SJCRH30 (cell line): ENCODE measurements at regions not wholly inside any gene's neighbourhood (a gene's known extent, or its start where the extent isn't known, plus 50 kb on each side); places are given as distances from the start of the nearest gene placed in this dataset.

ENCODE experiments used
- DNase-seq, 2 experiments: peaks; one replicate each; pipeline ENCODE4 v3.0.0-alpha.2; 2015 to 2020
- H3K27ac ChIP-seq: fragments of 250-450 bp; sonication (Bioruptor Pico); 2 replicates; pipeline ENCODE4 v1.5.1; 2020; ENCODE audit warnings: mild to moderate bottlenecking, moderate library complexity
- H3K27me3 ChIP-seq: fragments of 250-450 bp; sonication (Bioruptor Pico); 2 replicates; pipeline ENCODE4 v1.5.1; 2020; ENCODE audit warnings: mild to moderate bottlenecking, moderate library complexity
- H3K36me3 ChIP-seq: fragments of 250-450 bp; sonication (Bioruptor Pico); 2 replicates; pipeline ENCODE4 v1.5.1; 2020; ENCODE audit warnings: mild to moderate bottlenecking, moderate library complexity
- H3K4me1 ChIP-seq: fragments of 250-450 bp; sonication (Bioruptor Pico); 2 replicates; pipeline ENCODE4 v1.5.1; 2020; ENCODE audit warnings: mild to moderate bottlenecking, moderate library complexity
- H3K4me3 ChIP-seq: fragments of 250-450 bp; sonication (Bioruptor Pico); 2 replicates; pipeline ENCODE4 v1.5.1; 2020; ENCODE audit warnings: mild to moderate bottlenecking, moderate library complexity
- H3K9me3 ChIP-seq: fragments of 250-450 bp; sonication (Bioruptor Pico); replicated peaks from 2 replicates; pipeline ENCODE4 v1.5.1; 2020; ENCODE audit warnings: mild to moderate bottlenecking, moderate library complexity

- Histone ChIP-seq H3K36me3 (no peaks in the 10 kb centered on the region), H3K9me3 (no peaks in the 10 kb centered on the region), H3K27ac (no peak overlapping the region), H3K4me3 (no peak overlapping the region), H3K4me1 (peaks cover 31% of the 10 kb centered on the region), H3K27me3 (no peaks in the 10 kb centered on the region)
- DNase-seq: no peak
Measured at GRCh38 chr22:27546157-27546935, 255.2 kb downstream of the MN1 start.

GRCh38 chr22:27551402-27551801 is 250.2 kb downstream of the MN1 start:
- Histone ChIP-seq H3K27ac (no peak overlapping the region), H3K36me3 (no peaks in the 10 kb centered on the region), H3K4me3 (no peak overlapping the region), H3K9me3 (no peaks in the 10 kb centered on the region), H3K27me3 (no peaks in the 10 kb centered on the region), H3K4me1 (peaks cover under 1% of the 10 kb centered on the region; the same call in 1 of the 2 replicates)
- DNase-seq: no peak

- Histone ChIP-seq H3K4me3 (no peak overlapping the region), H3K27ac (no peak overlapping the region), H3K4me1 (peaks cover 3% of the 10 kb centered on the region; the same call in 1 of the 2 replicates), H3K36me3 (no peaks in the 10 kb centered on the region), H3K9me3 (no peaks in the 10 kb centered on the region), H3K27me3 (no peaks in the 10 kb centered on the region)
- no peak for DNase-seq
Measured at GRCh38 chr22:27552176-27552575, 249.4 kb downstream of the MN1 start.

GRCh38 chr22:27552863-27553262 is 248.7 kb downstream of the MN1 start:
- H3K4me3 ChIP-seq: no peak overlapping the region
- H3K9me3 ChIP-seq: no peaks in the 10 kb centered on the region
- no peaks in the 10 kb centered on the region for H3K27me3 ChIP-seq
- H3K4me1 ChIP-seq: peaks cover 3% of the 10 kb centered on the region; the same call in 1 of the 2 replicates
- no peak for DNase-seq
- no peaks in the 10 kb centered on the region for H3K36me3 ChIP-seq
- no peak overlapping the region for H3K27ac ChIP-seq

GRCh38 chr22:27554106-27554811 is 247.3 kb downstream of the MN1 start:
- Histone ChIP-seq H3K27me3 (no peaks in the 10 kb centered on the region), H3K27ac (no peak overlapping the region)

GRCh38 chr22:27554841-27555456 is 246.6 kb downstream of the MN1 start:
- no peaks in the 10 kb centered on the region for H3K27me3 ChIP-seq
- DNase-seq: no peak
- no peaks in the 10 kb centered on the region for H3K9me3 ChIP-seq
- H3K36me3 ChIP-seq: no peaks in the 10 kb centered on the region
- no peak overlapping the region for H3K4me3 ChIP-seq
- peaks cover 3% of the 10 kb centered on the region; the same call in 1 of the 2 replicates for H3K4me1 ChIP-seq
- no peak overlapping the region for H3K27ac ChIP-seq

More at GRCh38 chr22:27554106-27554811, 247.3 kb downstream of the MN1 start:
- DNase-seq: peak; percentile 26 to 41
- no peaks in the 10 kb centered on the region for H3K36me3 ChIP-seq
- peaks cover 3% of the 10 kb centered on the region; the same call in 1 of the 2 replicates for H3K4me1 ChIP-seq
- H3K4me3 ChIP-seq: no peak overlapping the region
- H3K9me3 ChIP-seq: no peaks in the 10 kb centered on the region

GRCh38 chr22:27556371-27556770 is 245.2 kb downstream of the MN1 start:
- Histone ChIP-seq H3K36me3 (no peaks in the 10 kb centered on the region), H3K9me3 (no peaks in the 10 kb centered on the region), H3K4me1 (peaks cover 8% of the 10 kb centered on the region), H3K27ac (no peak overlapping the region), H3K4me3 (no peak overlapping the region), H3K27me3 (no peaks in the 10 kb centered on the region)
- DNase-seq: no peak

GRCh38 chr22:27557286-27558008 is 244.1 kb downstream of the MN1 start:
- H3K4me1 ChIP-seq: peaks cover 10% of the 10 kb centered on the region
- DNase-seq: no peak
- H3K27me3 ChIP-seq: no peaks in the 10 kb centered on the region
- H3K4me3 ChIP-seq: no peak overlapping the region
- no peaks in the 10 kb centered on the region for H3K36me3 ChIP-seq
- H3K27ac ChIP-seq: no peak overlapping the region
- H3K9me3 ChIP-seq: no peaks in the 10 kb centered on the region

- Histone ChIP-seq H3K4me3 (no peak overlapping the region), H3K36me3 (no peaks in the 10 kb centered on the region), H3K4me1 (peaks cover 10% of the 10 kb centered on the region), H3K27ac (no peak overlapping the region), H3K27me3 (no peaks in the 10 kb centered on the region), H3K9me3 (no peaks in the 10 kb centered on the region)
- no peak for DNase-seq
Measured at GRCh38 chr22:27558658-27559371, 242.7 kb downstream of the MN1 start.

- Histone ChIP-seq H3K27ac (no peak overlapping the region), H3K4me3 (no peak overlapping the region), H3K27me3 (no peaks in the 10 kb centered on the region), H3K9me3 (no peaks in the 10 kb centered on the region), H3K36me3 (no peaks in the 10 kb centered on the region), H3K4me1 (peaks cover 10% of the 10 kb centered on the region)
- DNase-seq: no peak
Measured at GRCh38 chr22:27560781-27561180, 240.8 kb downstream of the MN1 start.

- Histone ChIP-seq H3K4me3 (no peak overlapping the region), H3K4me1 (peaks cover 10% of the 10 kb centered on the region), H3K27me3 (no peaks in the 10 kb centered on the region), H3K36me3 (no peaks in the 10 kb centered on the region), H3K9me3 (no peaks in the 10 kb centered on the region), H3K27ac (peak overlapping the region; percentile 31; the same call in 1 of the 2 replicates)
- peak; percentile 48 to 67 for DNase-seq
Measured at GRCh38 chr22:27561286-27561904, 240.2 kb downstream of the MN1 start.

GRCh38 chr22:27564806-27565205 is 236.8 kb downstream of the MN1 start:
- Histone ChIP-seq H3K27me3 (no peaks in the 10 kb centered on the region), H3K9me3 (no peaks in the 10 kb centered on the region), H3K4me3 (no peak overlapping the region), H3K36me3 (no peaks in the 10 kb centered on the region), H3K4me1 (peaks cover 7% of the 10 kb centered on the region), H3K27ac (no peak overlapping the region)
- DNase-seq: no peak

- Histone ChIP-seq H3K4me3 (no peak overlapping the region), H3K4me1 (peaks cover under 1% of the 10 kb centered on the region; the same call in 1 of the 2 replicates), H3K36me3 (no peaks in the 10 kb centered on the region), H3K9me3 (no peaks in the 10 kb centered on the region), H3K27me3 (no peaks in the 10 kb centered on the region), H3K27ac (no peak overlapping the region)
- no peak for DNase-seq
Measured at GRCh38 chr22:27566602-27567001, 235.0 kb downstream of the MN1 start.

- Histone ChIP-seq H3K27ac (no peak overlapping the region), H3K27me3 (no peaks in the 10 kb centered on the region), H3K36me3 (no peaks in the 10 kb centered on the region), H3K9me3 (no peaks in the 10 kb centered on the region; the same call in 1 of the 2 replicates), H3K4me3 (no peak overlapping the region), H3K4me1 (no peaks in the 10 kb centered on the region)
- no peak for DNase-seq
Measured at GRCh38 chr22:27568265-27568664, 233.3 kb downstream of the MN1 start.
